ENCODE measurements at regions not wholly inside any gene's neighbourhood (a gene's known extent, or its start where the extent isn't known, plus 50 kb on each side); places are given as distances from the start of the nearest gene placed in this dataset.

DNA sequence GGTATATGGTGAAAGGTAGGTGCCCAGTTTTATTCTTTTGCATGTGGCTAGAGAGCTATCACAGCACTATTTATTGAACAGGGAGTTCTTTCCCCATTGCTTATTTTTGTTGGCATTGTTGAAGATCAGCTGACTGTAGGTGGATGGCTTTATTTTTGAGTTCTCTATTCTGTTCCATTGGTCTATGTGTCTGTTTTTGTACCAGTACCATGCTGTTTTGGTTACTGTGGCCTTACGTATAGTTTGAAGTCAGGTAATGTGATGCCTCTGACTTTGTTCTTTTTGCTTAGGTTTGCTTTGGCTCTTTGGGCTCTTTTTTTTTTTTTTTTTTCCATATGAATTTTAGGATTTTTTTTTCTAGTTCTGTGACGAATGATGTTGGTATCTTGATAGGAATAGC lies 139.2 kb upstream of the CTNNB1 start:
- no peak overlapping the region for H3K4me3 ChIP-seq (ENCODE audit: low read depth, low read length)
- no peak for TF ChIP-seq CTCF (IDR thresholded peaks at IDR 0.05; ENCODE audit: control insufficient read depth, extremely low read depth, insufficient read depth)
- no peak for DNase-seq (ENCODE audit: low read depth)

GRCh38 chr3:41064070-41064469 lies 135.2 kb upstream of the CTNNB1 start:
- no peak overlapping the region for H3K4me3 ChIP-seq (ENCODE audit: low read depth, low read length)
- DNase-seq (ENCODE audit: low read depth), result no peak
- no peak for TF ChIP-seq CTCF (IDR thresholded peaks at IDR 0.05; ENCODE audit: control insufficient read depth, extremely low read depth, insufficient read depth)

DNA sequence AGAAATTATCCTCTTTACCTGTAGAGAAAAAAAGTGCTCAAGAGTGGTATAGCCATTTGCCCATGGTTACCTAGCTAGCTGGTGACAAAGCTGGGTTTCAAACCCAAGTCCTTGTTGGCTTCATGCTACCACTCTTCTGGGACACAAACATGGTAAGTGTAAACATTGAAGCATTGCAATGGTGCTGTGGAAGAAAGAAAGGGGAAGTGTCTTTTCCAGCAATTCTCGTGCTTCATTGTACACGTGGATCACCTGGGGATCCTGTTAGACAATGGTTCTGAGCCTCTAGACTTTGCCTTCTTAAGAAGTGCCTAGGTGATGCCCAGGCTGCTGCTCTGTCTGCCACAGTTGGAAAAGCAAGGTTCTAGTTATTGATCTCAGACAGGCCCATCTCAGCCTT lies 134.8 kb upstream of the CTNNB1 start:
- TF ChIP-seq CTCF (IDR thresholded peaks at IDR 0.05; ENCODE audit: control insufficient read depth, extremely low read depth, insufficient read depth), result no peak
- DNase-seq (ENCODE audit: low read depth), result no peak
- no peak overlapping the region for H3K4me3 ChIP-seq (ENCODE audit: low read depth, low read length)

- no peak for DNase-seq (ENCODE audit: low read depth)
- H3K4me3 ChIP-seq (ENCODE audit: low read depth, low read length), result no peak overlapping the region
- TF ChIP-seq CTCF (IDR thresholded peaks at IDR 0.05; ENCODE audit: control insufficient read depth, extremely low read depth, insufficient read depth), result no peak
Measured at GRCh38 chr3:41065340-41065739, 134.0 kb upstream of the CTNNB1 start.

DNA sequence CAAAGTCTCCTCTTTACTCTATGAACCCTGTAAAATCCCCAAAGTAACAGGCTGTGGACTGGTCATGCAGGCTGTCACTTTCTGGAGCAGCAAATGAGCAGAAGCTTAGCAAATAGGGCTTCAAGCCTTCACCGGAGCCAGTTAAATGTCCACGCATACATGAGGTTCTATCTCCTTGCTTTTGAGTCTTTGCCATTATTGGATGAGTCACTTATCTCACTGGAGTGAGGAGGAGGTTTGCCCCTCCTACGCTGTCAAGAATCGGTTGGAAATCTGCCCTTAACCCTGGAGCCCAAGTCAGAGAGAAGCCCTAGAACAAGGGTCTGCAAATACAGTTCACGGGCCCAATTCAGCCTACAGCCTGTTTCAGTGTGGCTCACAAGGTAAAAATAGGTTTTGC lies 126.1 kb upstream of the CTNNB1 start:
- H3K4me3 ChIP-seq (ENCODE audit: low read depth, low read length), result no peak overlapping the region
- TF ChIP-seq CTCF (IDR thresholded peaks at IDR 0.05; ENCODE audit: control insufficient read depth, extremely low read depth, insufficient read depth), result no peak
- DNase-seq (ENCODE audit: low read depth), result no peak

- no peak overlapping the region for H3K4me3 ChIP-seq (ENCODE audit: low read depth, low read length)
- DNase-seq (ENCODE audit: low read depth), result no peak
- 0 out of 2 replicates have a peak, but pooled peaks have one; percentile 3 for TF ChIP-seq CTCF (IDR thresholded peaks at IDR 0.05; ENCODE audit: control insufficient read depth, extremely low read depth, insufficient read depth)
Measured at GRCh38 chr3:41075975-41076374, 123.3 kb upstream of the CTNNB1 start.

- H3K4me3 ChIP-seq (ENCODE audit: low read depth, low read length), result no peak overlapping the region
- TF ChIP-seq CTCF (IDR thresholded peaks at IDR 0.05; ENCODE audit: control insufficient read depth, extremely low read depth, insufficient read depth), result no peak
- DNase-seq (ENCODE audit: low read depth), result no peak
Measured at GRCh38 chr3:41076399-41076798, 122.9 kb upstream of the CTNNB1 start.
